ENCODE measurements at regions not wholly inside any gene's neighbourhood (a gene's known extent, or its start where the extent isn't known, plus 50 kb on each side); places are given as distances from the start of the nearest gene placed in this dataset.

- ATAC-seq = no peak
- TF ChIP-seq OSR1 (CRISPR knock-in tag; IDR thresholded peaks at IDR 0.05) = no peak
These were observed 52.1 kb upstream of the SESN3 start for GRCh38 chr11:95283146-95283545.

GRCh38 chr11:95282291-95282751 is 51.3 kb upstream of the SESN3 start:
- ATAC-seq = no peak
- no peak for TF ChIP-seq ZFP30 (CRISPR knock-in tag; IDR thresholded peaks at IDR 0.05)
- TF ChIP-seq ISL1 (CRISPR knock-in tag; IDR thresholded peaks at IDR 0.05) = peak; percentile 19; the same call in 1 of the 2 replicates

Data from SK-N-SH treated with all-trans-retinoic acid at 6 μM for 48 hours (cell line).